ENCODE measurements at regions not wholly inside any gene's neighbourhood (a gene's known extent, or its start where the extent isn't known, plus 50 kb on each side); places are given as distances from the start of the nearest gene placed in this dataset.

- Mint-ChIP-seq H3K4me1 (ENCODE audit: low read depth) (no peaks in the 10 kb centered on the region), H3K4me3 (no peak overlapping the region), H3K9me3 (peaks cover 17% of the 10 kb centered on the region), H3K27ac (no peak overlapping the region), H3K36me3 (ENCODE audit: low read depth) (no peaks in the 10 kb centered on the region), H3K27me3 (peaks cover 13% of the 10 kb centered on the region)
- intact Hi-C loops (cut with micrococcal nuclease) = no loop called here
- DNase-seq (no peak), ATAC-seq (no peak)
- ChIA-PET CTCF (no interaction called here), POLR2A (no interaction called here)
- no peak for TF ChIP-seq CTCF (IDR thresholded peaks at IDR 0.05)
Measured at GRCh38 chr16:24477492-24477891, 61.9 kb upstream of the RBBP6 start.

- H3K27ac Mint-ChIP-seq = no peak overlapping the region
- CTCF ChIA-PET = no interaction called here
- no peak for ATAC-seq
Measured at GRCh38 chr16:24478401-24478800, 61.0 kb upstream of the RBBP6 start.

GRCh38 chr16:24482681-24483202 is 56.6 kb upstream of the RBBP6 start:
- DNase-seq = no peak
- CTCF ChIA-PET = no interaction called here
- H3K9me3 Mint-ChIP-seq = no peaks in the 10 kb centered on the region
- no peaks in the 10 kb centered on the region for H3K4me1 Mint-ChIP-seq (ENCODE audit: low read depth)
- POLR2A ChIA-PET = interaction anchor here (0.6 kb wide), 2 partner anchors 17 to 1914 kb away, joined by 3 read pairs; no protein-coding TSS in a partner anchor
- no peak for TF ChIP-seq CTCF (IDR thresholded peaks at IDR 0.05)
- intact Hi-C loops (cut with micrococcal nuclease) = no loop called here
- no peak for ATAC-seq
- no peaks in the 10 kb centered on the region for H3K36me3 Mint-ChIP-seq (ENCODE audit: low read depth)
- peaks cover 2% of the 10 kb centered on the region for H3K27me3 Mint-ChIP-seq
- H3K27ac Mint-ChIP-seq = no peak overlapping the region
- no peak overlapping the region for H3K4me3 Mint-ChIP-seq

More at GRCh38 chr16:24478401-24478800, 61.0 kb upstream of the RBBP6 start:
- H3K4me3 Mint-ChIP-seq = no peak overlapping the region
- H3K9me3 Mint-ChIP-seq = peaks cover 16% of the 10 kb centered on the region
- no peaks in the 10 kb centered on the region for H3K4me1 Mint-ChIP-seq (ENCODE audit: low read depth)
- intact Hi-C loops (cut with micrococcal nuclease) = no loop called here
- no peak for DNase-seq
- no peaks in the 10 kb centered on the region for H3K36me3 Mint-ChIP-seq (ENCODE audit: low read depth)
- TF ChIP-seq CTCF (IDR thresholded peaks at IDR 0.05) = no peak
- peaks cover 13% of the 10 kb centered on the region for H3K27me3 Mint-ChIP-seq
- POLR2A ChIA-PET = no interaction called here

- Mint-ChIP-seq H3K27me3 (peaks cover 11% of the 10 kb centered on the region), H3K9me3 (no peaks in the 10 kb centered on the region), H3K27ac (no peak overlapping the region), H3K36me3 (ENCODE audit: low read depth) (no peaks in the 10 kb centered on the region), H3K4me1 (ENCODE audit: low read depth) (no peaks in the 10 kb centered on the region), H3K4me3 (no peak overlapping the region)
- ATAC-seq = no peak
- POLR2A ChIA-PET = no interaction called here
- CTCF ChIA-PET = no interaction called here
- DNase-seq = no peak
- TF ChIP-seq CTCF (IDR thresholded peaks at IDR 0.05) = no peak
- intact Hi-C loops (cut with micrococcal nuclease) = no loop called here
Measured at GRCh38 chr16:24488045-24488444, 51.3 kb upstream of the RBBP6 start.

All from activated CD8-positive, alpha-beta T cell treated with anti-CD3 and anti-CD28 coated beads for 36 hours (primary cell).